ENCODE measurements at regions not wholly inside any gene's neighbourhood (a gene's known extent, or its start where the extent isn't known, plus 50 kb on each side); places are given as distances from the start of the nearest gene placed in this dataset.

GRCh38 chr16:79864781-79865391 lies 264.3 kb upstream of the MAF start:
- no peak overlapping the region for H3K4me3 ChIP-seq
- H3K27me3 ChIP-seq = no peaks in the 10 kb centered on the region
- no peaks in the 10 kb centered on the region for H3K4me1 ChIP-seq
- H3K27ac ChIP-seq = no peak overlapping the region
- TF ChIP-seq, protein P1, sequence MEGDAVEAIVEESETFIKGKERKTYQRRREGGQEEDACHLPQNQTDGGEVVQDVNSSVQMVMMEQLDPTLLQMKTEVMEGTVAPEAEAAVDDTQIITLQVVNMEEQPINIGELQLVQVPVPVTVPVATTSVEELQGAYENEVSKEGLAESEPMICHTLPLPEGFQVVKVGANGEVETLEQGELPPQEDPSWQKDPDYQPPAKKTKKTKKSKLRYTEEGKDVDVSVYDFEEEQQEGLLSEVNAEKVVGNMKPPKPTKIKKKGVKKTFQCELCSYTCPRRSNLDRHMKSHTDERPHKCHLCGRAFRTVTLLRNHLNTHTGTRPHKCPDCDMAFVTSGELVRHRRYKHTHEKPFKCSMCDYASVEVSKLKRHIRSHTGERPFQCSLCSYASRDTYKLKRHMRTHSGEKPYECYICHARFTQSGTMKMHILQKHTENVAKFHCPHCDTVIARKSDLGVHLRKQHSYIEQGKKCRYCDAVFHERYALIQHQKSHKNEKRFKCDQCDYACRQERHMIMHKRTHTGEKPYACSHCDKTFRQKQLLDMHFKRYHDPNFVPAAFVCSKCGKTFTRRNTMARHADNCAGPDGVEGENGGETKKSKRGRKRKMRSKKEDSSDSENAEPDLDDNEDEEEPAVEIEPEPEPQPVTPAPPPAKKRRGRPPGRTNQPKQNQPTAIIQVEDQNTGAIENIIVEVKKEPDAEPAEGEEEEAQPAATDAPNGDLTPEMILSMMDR (IDR thresholded peaks at IDR 0.05) = no peak
- TF ChIP-seq POLR2A (IDR thresholded peaks at IDR 0.05) = no peak
- H3K9me3 ChIP-seq = no peaks in the 10 kb centered on the region
- no peak for DNase-seq
- H3K36me3 ChIP-seq = no peaks in the 10 kb centered on the region

DNA sequence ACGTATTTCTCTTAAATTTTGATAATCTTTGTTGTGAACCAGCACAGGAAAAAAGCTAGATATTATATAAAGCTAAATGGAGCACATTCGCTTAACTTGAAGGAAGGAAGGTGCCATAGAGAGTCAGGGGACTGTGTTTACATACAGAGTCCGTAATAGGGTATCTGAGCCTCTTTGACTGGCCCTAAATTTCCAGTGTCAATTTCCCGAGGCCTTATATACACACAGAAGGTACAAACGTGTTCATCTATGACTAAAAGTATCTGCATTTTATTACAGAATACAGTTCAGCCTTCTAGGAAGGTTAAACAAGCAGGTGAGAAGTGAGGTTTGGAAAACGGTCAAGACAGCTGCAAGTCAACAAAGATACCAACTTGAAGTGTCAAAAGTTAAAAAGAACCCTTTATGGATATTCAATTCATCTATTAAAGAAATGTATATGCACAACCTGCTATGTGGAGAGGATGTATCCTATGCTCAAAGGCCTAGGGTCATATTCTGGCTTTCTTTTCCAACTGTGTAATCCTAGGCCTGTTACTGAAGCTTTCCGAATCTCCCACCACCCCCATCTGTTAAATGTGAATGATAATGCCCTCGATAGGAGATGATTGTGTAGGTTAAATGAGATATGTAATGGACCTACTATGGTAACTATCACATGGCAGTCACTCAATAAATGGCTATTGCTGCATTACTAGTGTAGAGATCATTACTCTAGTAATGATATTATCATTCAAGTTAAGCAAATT lies 263.7 kb upstream of the MAF start:
- DNase-seq = no peak
- TF ChIP-seq, protein P1 (IDR thresholded peaks at IDR 0.05) = no peak
- no peak for TF ChIP-seq POLR2A (IDR thresholded peaks at IDR 0.05)
- Histone ChIP-seq H3K4me1 (no peaks in the 10 kb centered on the region), H3K27ac (no peak overlapping the region), H3K27me3 (no peaks in the 10 kb centered on the region), H3K36me3 (no peaks in the 10 kb centered on the region), H3K4me3 (no peak overlapping the region), H3K9me3 (no peaks in the 10 kb centered on the region)

DNA sequence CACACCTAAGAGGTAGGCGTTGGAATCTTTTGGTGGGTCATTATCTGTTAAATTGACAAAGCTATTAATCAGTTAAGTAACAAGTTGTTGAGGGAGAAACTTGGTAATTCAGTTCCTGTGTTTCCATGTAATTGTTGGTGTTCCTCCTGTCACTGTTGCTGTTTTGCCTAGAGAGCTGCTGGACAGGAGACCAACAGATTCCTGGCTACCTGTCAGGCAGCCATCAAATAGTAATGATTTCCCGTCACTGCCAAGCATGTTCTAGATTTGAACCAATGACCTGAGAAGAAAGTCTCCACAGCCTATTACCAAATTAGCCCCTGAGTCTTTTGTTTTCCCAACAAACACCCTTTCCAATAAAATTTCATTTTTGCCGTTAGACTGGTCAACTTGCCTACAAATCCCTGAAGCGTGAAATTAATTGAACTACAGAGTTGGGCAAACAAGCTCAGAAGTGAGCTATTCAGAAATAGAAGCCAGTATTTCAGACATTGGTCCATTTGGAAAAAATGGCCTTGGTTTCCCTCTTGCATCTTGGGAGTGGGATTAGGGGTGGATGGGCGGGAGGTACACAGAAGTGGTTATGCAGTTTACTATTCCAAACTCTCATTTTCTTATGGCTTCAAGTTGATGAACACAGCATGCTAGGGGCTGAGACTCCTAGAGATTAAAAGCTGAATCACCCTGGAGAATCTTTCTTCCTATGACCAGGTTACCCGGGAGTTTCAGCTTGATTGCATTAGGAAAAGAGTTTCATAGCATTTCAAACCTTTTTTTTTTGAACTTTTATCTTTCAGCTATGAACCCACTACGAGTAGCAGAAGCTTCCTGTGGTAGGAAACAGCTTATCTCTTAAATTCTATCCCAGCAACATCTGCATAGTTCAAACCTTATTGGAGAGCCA lies 262.8 kb upstream of the MAF start:
- DNase-seq = no peak
- Histone ChIP-seq H3K27ac (no peak overlapping the region), H3K36me3 (no peaks in the 10 kb centered on the region), H3K27me3 (no peaks in the 10 kb centered on the region), H3K4me1 (no peaks in the 10 kb centered on the region), H3K4me3 (no peak overlapping the region), H3K9me3 (no peaks in the 10 kb centered on the region)
- TF ChIP-seq, protein P1 (IDR thresholded peaks at IDR 0.05) = no peak

- no peaks in the 10 kb centered on the region for H3K9me3 ChIP-seq
- H3K4me3 ChIP-seq = no peak overlapping the region
- H3K27ac ChIP-seq = no peak overlapping the region
- H3K36me3 ChIP-seq = no peaks in the 10 kb centered on the region
- H3K27me3 ChIP-seq = no peaks in the 10 kb centered on the region
- DNase-seq = no peak
- no peaks in the 10 kb centered on the region for H3K4me1 ChIP-seq
- TF ChIP-seq POLR2A (IDR thresholded peaks at IDR 0.05) = no peak
- TF ChIP-seq, protein P1 (IDR thresholded peaks at IDR 0.05) = no peak
These were observed 262.1 kb upstream of the MAF start for GRCh38 chr16:79862601-79863000.

- Histone ChIP-seq H3K36me3 (no peaks in the 10 kb centered on the region), H3K4me1 (no peaks in the 10 kb centered on the region), H3K9me3 (peaks cover 0 to 6% (median 0%) of the 10 kb centered on the region in 4 donors), H3K27me3 (no peaks in the 10 kb centered on the region), H3K4me3 (no peak overlapping the region), H3K27ac (no peak overlapping the region)
- no peak for DNase-seq
- TF ChIP-seq POLR2A (IDR thresholded peaks at IDR 0.05) = no peak
- TF ChIP-seq, protein P1 (IDR thresholded peaks at IDR 0.05) = no peak
These were observed 256.0 kb upstream of the MAF start for GRCh38 chr16:79856581-79856980.

All from Peyer's patch (tissue), 4 donors.